Esophagus muscularis mucosa (tissue), 4 donors: ENCODE measurements at regions not wholly inside any gene's neighbourhood (a gene's known extent, or its start where the extent isn't known, plus 50 kb on each side); places are given as distances from the start of the nearest gene placed in this dataset.

Source experiments
- DNase-seq: peaks from one replicate; pipeline ENCODE4 v3.0.0-alpha.2; 2017; ENCODE audit errors: extremely low spot score
- H3K27ac ChIP-seq, 4 donors: fragments of 200-600 bp; sonication (generic); replicated peaks in 1 of 4; 1 replicate in 3 of 4; 2 replicates in 1 of 4; pipeline ENCODE4 v1.5.1; 2016 to 2019; ENCODE audit warnings: mild to moderate bottlenecking in 1 of 4
- H3K27me3 ChIP-seq, 4 donors: fragments of 200-600 bp; sonication (generic); one replicate each; pipeline versions ENCODE4 v1.5.1 to v1.6.0; 2016 to 2019
- H3K36me3 ChIP-seq, 4 donors: fragments of 200-600 bp; sonication (generic); one replicate each; pipeline ENCODE4 v1.5.1; 2016 to 2019
- H3K4me1 ChIP-seq, 4 donors: fragments of 200-600 bp; sonication (generic); one replicate each; pipeline ENCODE4 v1.5.1; 2016 to 2019
- H3K4me3 ChIP-seq, 4 donors: fragments of 200-600 bp; sonication (generic); 1 replicate in 2 of 4; 2 replicates in 2 of 4; pipeline ENCODE4 v1.5.1; 2016 to 2019; ENCODE audit warnings: mild to moderate bottlenecking in 4 of 4, moderate library complexity in 1 of 4
- H3K9me3 ChIP-seq, 4 donors: fragments of 200-600 bp; sonication (generic); 1 replicate in 3 of 4; 2 replicates in 1 of 4; pipeline ENCODE4 v1.5.1; 2016 to 2019
- EP300 ChIP-seq: sonication (generic); formaldehyde crosslinking; IDR thresholded peaks from one replicate; pipeline ENCODE4 v1.6.1; 2017; ENCODE audit warnings: antibody characterized with exemption
- POLR2A ChIP-seq: fragments of 450-650 bp; IDR thresholded peaks from one replicate; pipeline ENCODE4 v1.6.1; 2017; ENCODE audit warnings: antibody characterized with exemption, moderate library complexity, mild to moderate bottlenecking, low read depth
- POLR2AphosphoS5 ChIP-seq, 2 donors: sonication (generic); formaldehyde crosslinking; IDR thresholded peaks; one replicate each; pipeline ENCODE4 v1.6.1; 2017; ENCODE audit warnings: antibody characterized with exemption in 2 of 2
- WGBS: methylation state at CpG from one replicate; pipeline ENCODE4 v1.1.5; 2018; 5-methylcytosine and 5-hydroxymethylcytosine counted together
- intact Hi-C: fragments of 100-400 bp; cut with DNase I; formaldehyde crosslinking; loops from one replicate; pipeline ENCODE4 v1.15.1; 2023
- TF ChIP-seq, protein P1 (sequence below), 3 experiments: fragments of 200-600 bp in 2 of 3; fragments of 450-650 bp in 1 of 3; sonication (generic) in 2 of 3; IDR thresholded peaks; one replicate each; pipeline ENCODE4 v1.5.1; 2017 to 2019; ENCODE audit warnings: antibody characterized with exemption in 3 of 3, mild to moderate bottlenecking in 2 of 3, moderate library complexity in 1 of 3

DNA sequence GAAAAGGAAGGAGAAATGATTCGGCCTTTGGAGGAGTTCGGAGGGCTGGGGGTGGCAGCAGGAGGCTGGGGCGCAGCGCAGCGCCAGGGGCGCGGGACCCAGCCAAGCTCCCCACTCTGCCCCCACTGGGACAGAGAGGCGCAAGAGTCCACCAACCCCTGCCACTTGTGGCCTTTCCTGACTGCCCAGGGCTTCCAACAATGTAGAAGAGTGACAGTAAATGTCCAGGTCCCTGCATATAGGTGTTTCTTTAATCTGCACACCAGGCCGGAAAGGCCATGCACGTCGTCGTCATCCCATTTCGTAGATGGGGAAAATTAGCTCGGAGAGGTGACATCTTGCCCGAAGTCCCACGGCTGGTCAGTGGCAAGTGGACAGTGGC lies 96.6 kb downstream of the INHBB start:
- Histone ChIP-seq H3K4me3 (peak overlapping the region; percentile 33 to 50 (median 35)), H3K27ac (no peak overlapping the region), H3K36me3 (no peaks in the 10 kb centered on the region), H3K27me3 (peaks cover 0 to 63% (median 13%) of the 10 kb centered on the region in 4 donors), H3K4me1 (peaks cover 14 to 17% (median 16%) of the 10 kb centered on the region in 4 donors), H3K9me3 (no peaks in the 10 kb centered on the region)
- WGBS = 10% methylated on average over 16 of the region's 16 CpGs
- no peak for DNase-seq
- intact Hi-C loops = no loop called here
- TF ChIP-seq POLR2A (no peak), POLR2AphosphoS5 (IDR thresholded peaks at IDR 0.05) (no peak), EP300 (no peak)
- TF ChIP-seq, protein P1, sequence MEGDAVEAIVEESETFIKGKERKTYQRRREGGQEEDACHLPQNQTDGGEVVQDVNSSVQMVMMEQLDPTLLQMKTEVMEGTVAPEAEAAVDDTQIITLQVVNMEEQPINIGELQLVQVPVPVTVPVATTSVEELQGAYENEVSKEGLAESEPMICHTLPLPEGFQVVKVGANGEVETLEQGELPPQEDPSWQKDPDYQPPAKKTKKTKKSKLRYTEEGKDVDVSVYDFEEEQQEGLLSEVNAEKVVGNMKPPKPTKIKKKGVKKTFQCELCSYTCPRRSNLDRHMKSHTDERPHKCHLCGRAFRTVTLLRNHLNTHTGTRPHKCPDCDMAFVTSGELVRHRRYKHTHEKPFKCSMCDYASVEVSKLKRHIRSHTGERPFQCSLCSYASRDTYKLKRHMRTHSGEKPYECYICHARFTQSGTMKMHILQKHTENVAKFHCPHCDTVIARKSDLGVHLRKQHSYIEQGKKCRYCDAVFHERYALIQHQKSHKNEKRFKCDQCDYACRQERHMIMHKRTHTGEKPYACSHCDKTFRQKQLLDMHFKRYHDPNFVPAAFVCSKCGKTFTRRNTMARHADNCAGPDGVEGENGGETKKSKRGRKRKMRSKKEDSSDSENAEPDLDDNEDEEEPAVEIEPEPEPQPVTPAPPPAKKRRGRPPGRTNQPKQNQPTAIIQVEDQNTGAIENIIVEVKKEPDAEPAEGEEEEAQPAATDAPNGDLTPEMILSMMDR (IDR thresholded peaks at IDR 0.05) = no peak

DNA sequence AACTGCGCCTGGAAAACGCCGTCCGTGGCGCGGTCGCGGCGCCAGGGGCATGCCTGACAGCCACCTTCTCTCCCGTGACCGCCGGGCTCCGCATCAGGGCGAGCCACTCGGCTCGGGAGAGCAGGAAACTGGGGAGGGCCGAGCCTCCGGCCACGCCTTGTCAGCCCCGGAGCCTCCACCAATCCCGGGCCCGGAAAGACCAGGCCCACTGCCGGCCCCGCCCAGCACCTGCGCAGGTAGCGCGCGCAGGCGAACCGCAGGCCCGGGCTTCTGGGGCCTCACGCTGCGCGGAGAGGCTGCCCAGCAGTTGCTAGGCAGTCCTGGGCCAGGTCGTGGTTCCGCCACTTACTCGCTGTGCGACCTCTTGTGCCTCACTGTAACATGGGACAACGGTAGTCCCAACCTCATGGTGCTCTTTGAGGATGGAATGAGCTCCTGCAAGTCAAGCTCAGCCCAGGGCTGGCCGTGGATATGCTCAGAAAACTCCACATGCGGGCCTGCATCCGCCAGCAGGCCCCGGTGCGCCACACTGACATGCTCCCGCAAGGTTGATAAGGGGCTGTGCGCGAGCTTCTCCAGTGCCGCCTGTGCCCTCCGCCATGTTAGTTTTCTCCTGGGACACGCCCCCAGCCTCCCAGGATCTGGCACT lies 97.1 kb downstream of the INHBB start:
- H3K36me3 ChIP-seq = no peaks in the 10 kb centered on the region
- H3K9me3 ChIP-seq = no peaks in the 10 kb centered on the region
- H3K27ac ChIP-seq = no peak overlapping the region
- peaks cover 0 to 58% (median 13%) of the 10 kb centered on the region in 4 donors for H3K27me3 ChIP-seq
- TF ChIP-seq POLR2AphosphoS5 (IDR thresholded peaks at IDR 0.05) = no peak
- intact Hi-C loops = no loop called here
- peaks cover 14 to 17% (median 16%) of the 10 kb centered on the region in 4 donors for H3K4me1 ChIP-seq
- 17% methylated on average over 17 of the region's 50 CpGs for WGBS
- no peak for DNase-seq
- peak overlapping the region; percentile 33 to 50 (median 35) for H3K4me3 ChIP-seq

DNA sequence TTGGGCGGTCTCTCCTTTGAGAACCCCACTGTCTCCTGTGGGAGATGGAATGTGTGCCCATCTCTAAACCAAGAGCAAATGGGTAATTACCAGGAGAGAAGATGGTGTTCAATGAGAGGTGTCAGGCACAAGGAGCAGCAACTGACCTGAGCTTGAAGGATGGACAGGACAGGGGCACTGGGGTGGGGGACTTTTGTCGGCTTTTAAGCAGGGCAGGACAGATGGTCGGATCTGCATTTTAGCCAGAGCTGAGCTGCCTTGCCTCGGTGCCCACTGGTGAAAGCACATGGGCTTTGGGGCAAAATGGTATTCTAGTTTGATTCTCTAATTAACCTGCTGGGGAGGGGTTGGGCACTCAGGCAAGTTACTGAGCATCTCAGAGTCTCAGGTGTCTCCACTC lies 98.0 kb downstream of the INHBB start:
- Histone ChIP-seq H3K27ac (no peak overlapping the region), H3K27me3 (peaks cover 0 to 50% (median 13%) of the 10 kb centered on the region in 4 donors), H3K9me3 (no peaks in the 10 kb centered on the region), H3K36me3 (no peaks in the 10 kb centered on the region), H3K4me1 (peaks cover 14 to 17% (median 16%) of the 10 kb centered on the region in 4 donors), H3K4me3 (no peak overlapping the region)
- intact Hi-C loops = no loop called here
- TF ChIP-seq POLR2A = no peak
- no peak for TF ChIP-seq EP300
- TF ChIP-seq POLR2AphosphoS5 (IDR thresholded peaks at IDR 0.05) = no peak
- TF ChIP-seq, protein P1 (IDR thresholded peaks at IDR 0.05) = no peak
- no peak for DNase-seq
- 89% methylated on average over 3 of the region's 4 CpGs for WGBS

DNA sequence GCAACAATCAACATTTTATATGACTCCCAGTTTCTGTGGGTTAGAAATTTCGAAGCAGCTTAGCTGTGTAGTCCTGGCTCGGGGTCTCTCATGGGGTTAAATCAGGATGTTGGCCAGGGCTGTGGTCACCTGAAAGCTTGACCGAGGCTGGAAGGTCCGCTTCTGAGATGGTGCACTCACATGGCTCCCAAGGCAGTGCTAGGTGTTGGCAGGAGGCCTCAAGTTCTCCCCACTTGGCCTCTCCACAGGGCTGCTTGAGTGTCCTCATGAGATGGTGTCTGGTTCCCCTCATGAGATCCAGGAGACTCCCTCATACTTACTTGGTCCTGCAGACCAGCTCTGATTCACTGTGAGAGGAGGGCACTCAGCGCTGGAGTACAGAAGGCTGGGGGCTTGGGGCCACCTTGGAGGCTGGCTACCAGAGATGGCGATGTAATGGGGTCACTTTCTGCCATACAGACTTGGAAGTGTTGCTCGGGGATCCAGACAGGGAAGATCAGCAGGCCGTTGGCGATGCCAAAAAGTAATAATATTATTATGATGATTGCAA lies 98.8 kb downstream of the INHBB start:
- intact Hi-C loops = no loop called here
- Histone ChIP-seq H3K27me3 (peaks cover 0 to 43% (median 13%) of the 10 kb centered on the region in 4 donors), H3K9me3 (no peaks in the 10 kb centered on the region), H3K27ac (no peak overlapping the region), H3K4me1 (peaks cover 14 to 17% (median 16%) of the 10 kb centered on the region in 4 donors), H3K4me3 (no peak overlapping the region), H3K36me3 (no peaks in the 10 kb centered on the region)
- TF ChIP-seq, protein P1 (IDR thresholded peaks at IDR 0.05) = no peak
- TF ChIP-seq POLR2A (no peak), EP300 (no peak), POLR2AphosphoS5 (IDR thresholded peaks at IDR 0.05) (no peak)
- 87% methylated on average over 7 of the region's 9 CpGs for WGBS
- no peak for DNase-seq

DNA sequence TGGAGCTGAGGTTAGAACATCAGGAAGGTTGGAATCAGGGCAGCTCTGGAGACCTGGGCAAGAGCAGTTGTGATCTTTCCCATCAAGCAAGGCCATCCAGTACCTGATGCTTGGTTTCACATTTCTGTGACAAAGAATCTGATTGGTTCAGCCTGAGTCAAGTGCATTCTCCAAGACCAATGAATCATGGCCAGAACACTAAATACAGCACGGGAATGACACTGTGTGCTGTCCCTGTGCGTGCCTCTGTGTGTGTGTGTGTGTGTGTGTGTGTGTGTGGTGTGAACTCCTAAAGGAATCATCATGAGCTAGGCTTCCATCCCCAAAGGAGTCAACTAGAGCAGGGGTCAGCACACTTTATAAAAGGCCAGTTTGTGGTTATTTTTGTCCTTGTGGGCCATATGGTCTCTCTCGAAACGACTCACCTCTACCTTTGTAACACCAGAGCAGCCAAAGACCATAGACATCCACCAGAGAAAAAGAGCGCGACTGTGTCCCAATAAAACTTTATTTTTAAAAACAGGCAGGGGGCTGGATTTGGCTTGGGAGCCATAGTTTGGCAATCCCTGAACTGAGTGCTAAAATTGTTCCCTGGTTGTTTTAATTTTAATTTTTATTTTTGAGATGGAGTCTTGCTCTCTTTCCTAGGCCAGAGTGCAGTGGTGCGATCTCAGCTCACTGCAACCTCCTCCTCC lies 99.7 kb downstream of the INHBB start:
- DNase-seq = no peak
- TF ChIP-seq, protein P1 (IDR thresholded peaks at IDR 0.05) = no peak
- TF ChIP-seq POLR2A = no peak
- no peak for TF ChIP-seq EP300
- no peak for TF ChIP-seq POLR2AphosphoS5 (IDR thresholded peaks at IDR 0.05)
- Histone ChIP-seq H3K27ac (no peak overlapping the region), H3K4me3 (no peak overlapping the region), H3K27me3 (peaks cover 0 to 35% (median 13%) of the 10 kb centered on the region in 4 donors), H3K36me3 (no peaks in the 10 kb centered on the region), H3K9me3 (no peaks in the 10 kb centered on the region), H3K4me1 (peaks cover 14 to 17% (median 16%) of the 10 kb centered on the region in 4 donors)
- 86% methylated on average over 7 of the region's 7 CpGs for WGBS
- intact Hi-C loops = no loop called here
